ENCODE measurements at regions not wholly inside any gene's neighbourhood (a gene's known extent, or its start where the extent isn't known, plus 50 kb on each side); places are given as distances from the start of the nearest gene placed in this dataset.

- no peak for TF ChIP-seq CTCF (conservative IDR thresholded peaks at IDR 0.05)
- TF ChIP-seq ZFX (IDR thresholded peaks at IDR 0.05): no peak
These were observed 127.9 kb upstream of the SOX1 start for GRCh38 chr13:111938741-111939665.

Measured in C4-2B (cell line).